HEK293T (cell line): ENCODE measurements at regions not wholly inside any gene's neighbourhood (a gene's known extent, or its start where the extent isn't known, plus 50 kb on each side); places are given as distances from the start of the nearest gene placed in this dataset.

Experiments
- ARNT ChIP-seq: fragments of 450-650 bp; IDR thresholded peaks from 2 replicates; pipeline ENCODE4 v1.6.1; 2017; ENCODE audit warnings: mild to moderate bottlenecking
- BHLHE40 ChIP-seq: fragments of 450-650 bp; IDR thresholded peaks from 2 replicates; pipeline ENCODE4 v1.6.1; 2016; ENCODE audit warnings: mild to moderate bottlenecking, moderate library complexity, borderline replicate concordance
- CTBP1 ChIP-seq: fragments of 450-650 bp; IDR thresholded peaks from 2 replicates; pipeline ENCODE4 v1.6.1; 2016; ENCODE audit warnings: borderline replicate concordance
- ELF4 ChIP-seq: fragments of 450-650 bp; IDR thresholded peaks from 2 replicates; pipeline ENCODE4 v1.6.1; 2017; ENCODE audit warnings: antibody characterized with exemption
- FOXA1 ChIP-seq: fragments of 450-650 bp; IDR thresholded peaks from 2 replicates; pipeline ENCODE4 v1.6.1; 2016; ENCODE audit warnings: mild to moderate bottlenecking
- FOXK2 ChIP-seq: fragments of 450-650 bp; IDR thresholded peaks from 2 replicates; pipeline ENCODE4 v1.6.1; 2016; ENCODE audit warnings: mild to moderate bottlenecking
- FOXM1 ChIP-seq: fragments of 450-650 bp; IDR thresholded peaks from 2 replicates; pipeline ENCODE4 v1.6.1; 2017; ENCODE audit warnings: mild to moderate bottlenecking, borderline replicate concordance
- LEF1 ChIP-seq: fragments of 450-650 bp; IDR thresholded peaks from 2 replicates; pipeline ENCODE4 v1.6.1; 2017; ENCODE audit warnings: mild to moderate bottlenecking, borderline replicate concordance
- NFRKB ChIP-seq: fragments of 450-650 bp; IDR thresholded peaks from 2 replicates; pipeline ENCODE4 v1.6.1; 2016; ENCODE audit warnings: mild to moderate bottlenecking, moderate library complexity
- SP1 ChIP-seq: fragments of 450-650 bp; IDR thresholded peaks from 2 replicates; pipeline ENCODE4 v1.6.1; 2017
- SUZ12 ChIP-seq: fragments of 450-650 bp; IDR thresholded peaks from 2 replicates; pipeline ENCODE4 v1.6.1; 2016; ENCODE audit warnings: mild to moderate bottlenecking
- TARDBP ChIP-seq: fragments of 450-650 bp; IDR thresholded peaks from 2 replicates; pipeline ENCODE4 v1.6.1; 2016
- ZNF384 ChIP-seq: fragments of 450-650 bp; IDR thresholded peaks from 2 replicates; pipeline ENCODE4 v1.6.1; 2016
- TF ChIP-seq, protein P1 (sequence below): fragments of 450-650 bp; IDR thresholded peaks from 2 replicates; pipeline ENCODE4 v1.6.1; 2016

DNA sequence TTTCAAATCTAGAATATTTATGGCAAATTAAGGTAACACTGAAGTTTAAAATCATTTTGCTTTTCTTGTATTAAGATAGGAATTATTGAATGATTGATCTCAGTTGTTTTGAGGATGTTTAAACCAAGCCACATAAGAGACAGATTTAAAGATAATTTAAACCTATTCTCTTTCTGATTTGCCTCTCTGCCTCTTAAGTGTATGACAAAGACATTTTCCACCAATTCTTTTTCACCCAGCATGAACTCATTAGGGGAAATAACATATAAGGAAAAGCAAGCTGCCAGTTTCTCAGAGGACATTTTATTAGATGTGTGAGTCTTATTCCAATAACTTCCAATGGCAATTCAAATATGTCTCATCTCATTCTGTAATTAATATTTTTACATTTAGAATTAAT, 568.3 kb upstream of the MEF2C start:
- TF ChIP-seq ELF4 (no peak), CTBP1 (no peak), SP1 (no peak), FOXM1 (no peak), ZNF384 (no peak), TARDBP (no peak), LEF1 (no peak), SUZ12 (no peak), ARNT (no peak), FOXA1 (no peak), NFRKB (no peak), BHLHE40 (no peak), FOXK2 (no peak)
- TF ChIP-seq, protein P1, sequence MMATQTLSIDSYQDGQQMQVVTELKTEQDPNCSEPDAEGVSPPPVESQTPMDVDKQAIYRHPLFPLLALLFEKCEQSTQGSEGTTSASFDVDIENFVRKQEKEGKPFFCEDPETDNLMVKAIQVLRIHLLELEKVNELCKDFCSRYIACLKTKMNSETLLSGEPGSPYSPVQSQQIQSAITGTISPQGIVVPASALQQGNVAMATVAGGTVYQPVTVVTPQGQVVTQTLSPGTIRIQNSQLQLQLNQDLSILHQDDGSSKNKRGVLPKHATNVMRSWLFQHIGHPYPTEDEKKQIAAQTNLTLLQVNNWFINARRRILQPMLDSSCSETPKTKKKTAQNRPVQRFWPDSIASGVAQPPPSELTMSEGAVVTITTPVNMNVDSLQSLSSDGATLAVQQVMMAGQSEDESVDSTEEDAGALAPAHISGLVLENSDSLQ: no peak
